Neutrophil (primary cell): ENCODE measurements at regions not wholly inside any gene's neighbourhood (a gene's known extent, or its start where the extent isn't known, plus 50 kb on each side); places are given as distances from the start of the nearest gene placed in this dataset.

Experiments used
- H3K27ac ChIP-seq: fragments of 200-600 bp; sonication (generic); 2 replicates; pipeline ENCODE4 v1.5.1; 2016; ENCODE audit warnings: mild to moderate bottlenecking, moderate library complexity
- H3K27me3 ChIP-seq: fragments of 200-600 bp; sonication (generic); 2 replicates; pipeline ENCODE4 v1.6.0; 2016; ENCODE audit warnings: mild to moderate bottlenecking
- H3K36me3 ChIP-seq: fragments of 200-600 bp; sonication (generic); 2 replicates; pipeline ENCODE4 v1.5.1; 2017
- H3K4me1 ChIP-seq, 2 experiments: fragments of 200-600 bp in 1 of 2; sonication (generic) in 1 of 2; 1 replicate in 1 of 2; 2 replicates in 1 of 2; pipeline versions ENCODE4 v1.5.1 to v1.6.1; 2013 to 2016; ENCODE audit warnings: low read depth in 1 of 2, low read length in 1 of 2, mild to moderate bottlenecking in 1 of 2, moderate library complexity in 1 of 2; ENCODE audit not compliant: control insufficient read depth in 1 of 2, insufficient read depth in 1 of 2
- H3K4me3 ChIP-seq, 2 experiments: fragments of 200-600 bp in 1 of 2; sonication (generic) in 1 of 2; 1 replicate in 1 of 2; 2 replicates in 1 of 2; pipeline ENCODE4 v1.5.1; 2013 to 2016; ENCODE audit warnings: low read depth in 1 of 2, low read length in 1 of 2, mild to moderate bottlenecking in 1 of 2, moderate library complexity in 1 of 2
- H3K9me3 ChIP-seq: fragments of 200-600 bp; sonication (generic); 2 replicates; pipeline ENCODE4 v1.5.1; 2016
- TF ChIP-seq, protein P1 (sequence below): fragments of 200-600 bp; sonication (generic); IDR thresholded peaks from 2 replicates; pipeline ENCODE4 v1.5.1; 2016; ENCODE audit warnings: antibody characterized with exemption

DNA sequence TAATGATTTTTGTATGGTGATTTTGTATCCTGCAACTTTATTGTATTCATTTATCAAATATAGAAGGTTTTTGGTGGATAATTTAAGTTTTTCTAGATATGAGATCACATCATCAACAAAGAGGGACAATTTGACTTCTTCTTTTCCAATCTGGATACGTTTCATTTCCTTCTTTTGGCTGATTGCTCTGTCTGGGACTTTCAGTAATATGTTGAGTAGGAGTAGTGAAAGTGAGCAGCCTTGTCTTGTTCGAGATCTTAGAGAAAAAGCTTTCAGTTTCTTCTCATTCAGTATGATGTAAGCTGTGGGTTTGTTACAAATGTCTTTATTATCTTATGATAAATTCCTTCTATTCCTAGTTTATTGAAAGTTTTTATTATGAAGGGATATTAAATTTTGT, 352.0 kb upstream of the DACH1 start:
- no peaks in the 10 kb centered on the region for H3K36me3 ChIP-seq
- no peaks in the 10 kb centered on the region for H3K4me1 ChIP-seq
- TF ChIP-seq, protein P1, sequence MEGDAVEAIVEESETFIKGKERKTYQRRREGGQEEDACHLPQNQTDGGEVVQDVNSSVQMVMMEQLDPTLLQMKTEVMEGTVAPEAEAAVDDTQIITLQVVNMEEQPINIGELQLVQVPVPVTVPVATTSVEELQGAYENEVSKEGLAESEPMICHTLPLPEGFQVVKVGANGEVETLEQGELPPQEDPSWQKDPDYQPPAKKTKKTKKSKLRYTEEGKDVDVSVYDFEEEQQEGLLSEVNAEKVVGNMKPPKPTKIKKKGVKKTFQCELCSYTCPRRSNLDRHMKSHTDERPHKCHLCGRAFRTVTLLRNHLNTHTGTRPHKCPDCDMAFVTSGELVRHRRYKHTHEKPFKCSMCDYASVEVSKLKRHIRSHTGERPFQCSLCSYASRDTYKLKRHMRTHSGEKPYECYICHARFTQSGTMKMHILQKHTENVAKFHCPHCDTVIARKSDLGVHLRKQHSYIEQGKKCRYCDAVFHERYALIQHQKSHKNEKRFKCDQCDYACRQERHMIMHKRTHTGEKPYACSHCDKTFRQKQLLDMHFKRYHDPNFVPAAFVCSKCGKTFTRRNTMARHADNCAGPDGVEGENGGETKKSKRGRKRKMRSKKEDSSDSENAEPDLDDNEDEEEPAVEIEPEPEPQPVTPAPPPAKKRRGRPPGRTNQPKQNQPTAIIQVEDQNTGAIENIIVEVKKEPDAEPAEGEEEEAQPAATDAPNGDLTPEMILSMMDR: no peak
- no peak overlapping the region for H3K4me3 ChIP-seq
- no peak overlapping the region for H3K27ac ChIP-seq
- no peaks in the 10 kb centered on the region for H3K9me3 ChIP-seq
- H3K27me3 ChIP-seq: no peaks in the 10 kb centered on the region

DNA sequence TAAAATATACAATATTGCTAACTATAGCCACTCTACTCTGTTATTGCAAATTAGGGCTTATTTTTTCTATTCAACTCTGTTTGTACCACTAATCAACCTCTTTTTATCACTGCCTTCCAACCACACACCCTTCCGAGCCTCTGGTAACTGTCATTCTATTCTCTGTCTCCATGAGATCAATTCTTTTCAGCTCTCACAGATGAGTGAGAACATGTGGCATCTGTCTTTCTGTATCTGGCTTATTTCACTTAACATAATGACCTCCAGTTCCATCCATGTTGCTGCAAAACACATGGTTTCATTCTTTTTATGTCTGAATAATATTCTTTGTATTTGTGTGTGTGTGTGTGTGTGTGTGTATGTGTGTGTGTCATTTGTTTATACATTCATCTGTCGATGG, 350.1 kb upstream of the DACH1 start:
- Histone ChIP-seq H3K9me3 (no peaks in the 10 kb centered on the region), H3K4me3 (no peak overlapping the region), H3K27me3 (no peaks in the 10 kb centered on the region), H3K4me1 (no peaks in the 10 kb centered on the region), H3K36me3 (no peaks in the 10 kb centered on the region), H3K27ac (no peak overlapping the region)
- TF ChIP-seq, protein P1: no peak

DNA sequence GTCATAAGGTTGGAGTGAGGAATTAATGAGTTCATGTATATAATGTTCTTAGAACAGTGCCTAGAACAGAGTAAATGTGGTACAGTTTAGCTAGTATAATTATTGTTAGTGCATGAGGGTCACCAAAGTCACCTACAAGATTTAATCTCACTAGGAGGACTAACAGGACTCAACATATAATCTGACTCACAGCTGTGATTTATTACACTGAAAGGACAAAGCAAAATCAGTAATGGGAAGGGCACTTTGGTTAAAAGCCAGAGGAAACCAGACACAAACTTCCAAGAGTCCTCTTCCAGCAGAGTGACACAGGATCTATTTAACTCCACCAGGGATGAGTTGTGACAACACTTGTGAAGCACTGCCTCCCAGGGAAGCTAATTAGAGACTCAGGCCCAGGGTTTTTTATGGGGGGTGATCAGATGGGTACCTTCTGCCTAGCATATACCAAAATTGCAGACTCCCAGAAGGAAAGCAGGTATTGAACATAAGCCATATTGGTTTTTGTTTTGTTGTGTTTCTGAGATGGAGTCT, 341.2 kb upstream of the DACH1 start:
- TF ChIP-seq, protein P1: no peak
- no peaks in the 10 kb centered on the region for H3K4me1 ChIP-seq

DNA sequence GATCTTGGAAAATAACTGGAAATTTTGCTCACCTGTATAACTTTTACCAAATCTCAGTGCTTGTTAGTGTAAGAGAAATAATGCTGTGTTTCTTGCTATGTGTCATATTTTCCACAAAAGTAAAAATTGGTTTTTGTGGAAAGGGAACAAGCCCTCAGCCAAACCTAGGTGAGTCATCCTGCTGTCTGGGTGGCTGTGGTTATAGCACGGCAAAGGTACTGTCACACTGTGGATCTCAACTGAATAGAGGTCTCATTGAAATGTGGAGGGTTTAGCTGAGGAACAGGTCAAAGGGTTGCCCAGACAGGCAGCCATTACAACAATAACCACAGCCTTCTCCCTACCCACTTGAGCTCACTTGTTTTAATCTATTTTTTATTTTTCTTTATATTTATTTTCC, 338.8 kb upstream of the DACH1 start:
- Histone ChIP-seq H3K27me3 (no peaks in the 10 kb centered on the region), H3K36me3 (no peaks in the 10 kb centered on the region), H3K27ac (no peak overlapping the region), H3K4me3 (no peak overlapping the region), H3K4me1 (no peaks in the 10 kb centered on the region), H3K9me3 (no peaks in the 10 kb centered on the region)
- TF ChIP-seq, protein P1: no peak

More for the DNA sequence above, 341.2 kb upstream of the DACH1 start:
- no peaks in the 10 kb centered on the region for H3K9me3 ChIP-seq
- H3K4me3 ChIP-seq: no peak overlapping the region
- no peaks in the 10 kb centered on the region for H3K36me3 ChIP-seq
- no peaks in the 10 kb centered on the region for H3K27me3 ChIP-seq
- no peak overlapping the region for H3K27ac ChIP-seq

DNA sequence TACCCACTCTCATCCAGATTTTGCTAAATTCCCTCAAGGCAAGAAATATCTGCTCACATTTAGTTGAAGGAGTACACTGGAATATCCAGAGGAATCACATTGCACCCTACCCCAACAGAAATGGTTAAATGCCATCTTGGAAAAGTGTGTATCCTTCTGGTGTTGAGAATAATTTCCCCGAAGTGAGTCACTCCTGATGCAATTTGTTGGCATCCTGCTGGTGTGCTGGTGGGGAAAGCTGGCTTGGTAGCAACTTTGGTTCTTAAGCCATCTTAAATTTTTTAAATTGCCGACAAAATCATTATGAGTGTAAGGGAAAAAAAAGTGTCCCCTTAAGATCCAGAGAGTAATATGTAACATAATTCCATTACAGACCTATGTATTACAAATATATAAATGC, 337.3 kb upstream of the DACH1 start:
- Histone ChIP-seq H3K36me3 (no peaks in the 10 kb centered on the region), H3K27me3 (no peaks in the 10 kb centered on the region), H3K4me1 (no peaks in the 10 kb centered on the region), H3K27ac (no peak overlapping the region), H3K4me3 (no peak overlapping the region), H3K9me3 (no peaks in the 10 kb centered on the region)
- TF ChIP-seq, protein P1: no peak

DNA sequence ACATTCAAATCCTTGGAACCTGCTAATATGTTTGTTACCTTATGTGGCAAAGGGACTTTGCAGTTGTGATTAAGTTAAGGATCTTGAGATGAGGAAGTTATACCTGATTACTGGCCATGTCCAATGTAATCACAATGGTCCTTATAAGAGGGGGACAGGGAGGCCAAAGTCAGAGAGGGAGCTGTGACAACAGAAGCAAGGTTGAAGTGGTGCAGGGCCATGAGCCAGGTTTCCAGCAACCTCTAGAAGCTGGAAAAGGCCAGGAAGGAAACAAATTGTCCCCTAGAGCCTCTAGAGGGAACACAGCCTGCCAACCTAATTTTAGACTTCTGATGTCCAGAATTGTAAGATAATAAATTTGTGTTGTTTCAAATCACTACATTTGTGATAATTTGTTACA, 334.7 kb upstream of the DACH1 start:
- H3K36me3 ChIP-seq: no peaks in the 10 kb centered on the region
- no peak overlapping the region for H3K4me3 ChIP-seq
- no peaks in the 10 kb centered on the region for H3K9me3 ChIP-seq
- H3K27ac ChIP-seq: no peak overlapping the region
- H3K27me3 ChIP-seq: no peaks in the 10 kb centered on the region
- no peaks in the 10 kb centered on the region for H3K4me1 ChIP-seq
- TF ChIP-seq, protein P1: no peak
